Chondrocyte (in vitro differentiated cells): ENCODE measurements at regions not wholly inside any gene's neighbourhood (a gene's known extent, or its start where the extent isn't known, plus 50 kb on each side); places are given as distances from the start of the nearest gene placed in this dataset.
"Not testable (repeated sequence)": the region's sequence is repeated elsewhere in the genome, so short reads cannot be mapped to it uniquely, and the experiment has no call there.

Experiments
- DNase-seq: peaks from one replicate; pipeline ENCODE4 v3.0.0; 2021; ENCODE audit warnings: mixed read lengths, low spot score
- H3K27ac Mint-ChIP-seq: one replicate; pipeline ENCODE4 v1.8.0; 2021; ENCODE audit warnings: mild to moderate bottlenecking, moderate library complexity, mixed read lengths; ENCODE audit not compliant: unreplicated experiment
- H3K27me3 Mint-ChIP-seq: 2 replicates; pipeline ENCODE4 v1.8.0; 2021; ENCODE audit warnings: low read depth, mixed read lengths
- H3K36me3 Mint-ChIP-seq: 2 replicates; pipeline ENCODE4 v1.8.0; 2021; ENCODE audit warnings: low read depth, mixed read lengths
- H3K4me1 Mint-ChIP-seq: 2 replicates; pipeline ENCODE4 v1.8.0; 2021; ENCODE audit warnings: low read depth, mild to moderate bottlenecking, mixed read lengths
- H3K4me3 Mint-ChIP-seq: one replicate; pipeline ENCODE4 v1.8.0; 2021; ENCODE audit warnings: mild to moderate bottlenecking, moderate library complexity, mixed read lengths; ENCODE audit not compliant: unreplicated experiment
- H3K9me3 Mint-ChIP-seq: 2 replicates; pipeline ENCODE4 v1.8.0; 2021; ENCODE audit warnings: low read depth, mixed read lengths
- CTCF ChIP-seq: fragments of 200-600 bp; sonication (generic); IDR thresholded peaks from 2 replicates; pipeline ENCODE4 v1.5.0; 2021; ENCODE audit warnings: antibody characterized with exemption, mild to moderate bottlenecking, moderate library complexity

- Mint-ChIP-seq H3K9me3 (peaks cover 18% of the 10 kb centered on the region), H3K27me3 (no peaks in the 10 kb centered on the region), H3K36me3 (no peaks in the 10 kb centered on the region), H3K4me1 (no peaks in the 10 kb centered on the region), H3K4me3 (no peak overlapping the region), H3K27ac (no peak overlapping the region)
- no peak for DNase-seq
- TF ChIP-seq CTCF: no peak
Measured at GRCh38 chr1:82057011-82057410, 256.3 kb downstream of the ADGRL2 start.

GRCh38 chr1:82055375-82055774 is 254.6 kb downstream of the ADGRL2 start:
- peaks cover 18% of the 10 kb centered on the region for H3K9me3 Mint-ChIP-seq
- not testable (repeated sequence) for H3K36me3 Mint-ChIP-seq, H3K4me1 Mint-ChIP-seq, H3K27ac Mint-ChIP-seq, H3K4me3 Mint-ChIP-seq, DNase-seq, H3K27me3 Mint-ChIP-seq

- H3K27ac Mint-ChIP-seq: no peak overlapping the region
- H3K4me3 Mint-ChIP-seq: no peak overlapping the region
- H3K36me3 Mint-ChIP-seq: no peaks in the 10 kb centered on the region
- H3K27me3 Mint-ChIP-seq: no peaks in the 10 kb centered on the region
- no peak for TF ChIP-seq CTCF
- no peaks in the 10 kb centered on the region for H3K4me1 Mint-ChIP-seq
- DNase-seq: no peak
- H3K9me3 Mint-ChIP-seq: peaks cover 18% of the 10 kb centered on the region
Measured at GRCh38 chr1:82052563-82052962, 251.8 kb downstream of the ADGRL2 start.

GRCh38 chr1:82048596-82048995 is 247.9 kb downstream of the ADGRL2 start:
- H3K4me3 Mint-ChIP-seq: no peak overlapping the region
- H3K27me3 Mint-ChIP-seq: no peaks in the 10 kb centered on the region
- H3K4me1 Mint-ChIP-seq: no peaks in the 10 kb centered on the region
- TF ChIP-seq CTCF: no peak
- H3K9me3 Mint-ChIP-seq: no peaks in the 10 kb centered on the region
- DNase-seq: no peak
- no peaks in the 10 kb centered on the region for H3K36me3 Mint-ChIP-seq
- H3K27ac Mint-ChIP-seq: no peak overlapping the region

- DNase-seq: no peak
- no peak overlapping the region for H3K27ac Mint-ChIP-seq
- H3K36me3 Mint-ChIP-seq: peaks cover 2% of the 10 kb centered on the region
- H3K9me3 Mint-ChIP-seq: no peaks in the 10 kb centered on the region
- no peaks in the 10 kb centered on the region for H3K27me3 Mint-ChIP-seq
- no peak overlapping the region for H3K4me3 Mint-ChIP-seq
- no peaks in the 10 kb centered on the region for H3K4me1 Mint-ChIP-seq
- TF ChIP-seq CTCF: no peak
Measured at GRCh38 chr1:82045221-82045620, 244.5 kb downstream of the ADGRL2 start.

- H3K9me3 Mint-ChIP-seq: no peaks in the 10 kb centered on the region
- no peak for TF ChIP-seq CTCF
- DNase-seq: no peak
- H3K4me1 Mint-ChIP-seq: no peaks in the 10 kb centered on the region
- no peaks in the 10 kb centered on the region for H3K27me3 Mint-ChIP-seq
- H3K27ac Mint-ChIP-seq: no peak overlapping the region
- H3K36me3 Mint-ChIP-seq: peaks cover 2% of the 10 kb centered on the region
- H3K4me3 Mint-ChIP-seq: no peak overlapping the region
Measured at GRCh38 chr1:82044536-82044935, 243.8 kb downstream of the ADGRL2 start.
